NCI-H146 treated with DMSO at 0.1 percent for 48 hours (cell line): ENCODE measurements at regions not wholly inside any gene's neighbourhood (a gene's known extent, or its start where the extent isn't known, plus 50 kb on each side); places are given as distances from the start of the nearest gene placed in this dataset.
"Not testable (repeated sequence)": the region's sequence is repeated elsewhere in the genome, so short reads cannot be mapped to it uniquely, and the experiment has no call there.

Experiments used
- DNase-seq: peaks from one replicate; lab custom pipeline; 2025; ENCODE audit not compliant: unreplicated experiment; lab: John Stamatoyannopoulos, UW

- DNase-seq = no peak
Measured at GRCh38 chr6:15131651-15132061, 114.2 kb upstream of the JARID2 start.

- DNase-seq = no peak
Measured at GRCh38 chr6:15132167-15132566, 113.7 kb upstream of the JARID2 start.

DNA sequence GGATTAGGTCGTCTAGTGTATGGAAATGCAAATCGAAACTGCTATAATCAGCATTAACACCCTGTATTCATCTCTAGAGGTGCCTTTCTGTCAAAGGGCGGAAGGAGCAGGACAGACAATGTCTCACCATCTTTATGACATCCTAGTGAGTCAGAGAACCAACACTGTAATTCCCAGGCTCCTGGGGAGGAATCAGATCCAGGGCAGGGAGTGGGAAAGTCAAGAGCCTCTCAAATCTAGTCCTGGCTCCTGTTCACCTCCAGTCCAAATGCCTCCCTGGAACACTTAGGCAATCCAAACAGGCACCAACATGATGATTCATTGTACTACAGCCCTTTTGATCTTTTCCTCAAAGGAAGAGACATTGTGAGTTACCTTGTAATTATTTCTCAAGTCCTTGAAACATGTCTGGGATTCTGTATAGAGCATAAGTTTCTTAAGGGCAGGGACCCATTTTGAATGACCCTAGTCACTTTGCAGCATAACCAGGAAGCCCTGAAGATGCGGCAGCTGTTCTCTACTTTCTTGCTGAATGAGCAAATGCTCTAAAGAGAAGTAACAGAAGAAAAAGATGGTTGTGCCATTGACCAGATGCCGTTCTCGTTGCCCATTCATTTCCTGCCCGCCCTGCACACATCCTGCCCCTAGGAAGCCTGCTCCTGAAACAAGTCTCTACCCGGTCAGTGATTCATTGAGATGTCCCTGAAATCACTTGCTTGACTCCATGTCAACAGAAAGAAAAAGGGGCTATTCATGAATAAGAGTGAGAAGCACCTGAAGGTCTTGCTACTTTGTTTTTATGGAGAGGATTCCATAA is 112.8 kb upstream of the JARID2 start:
- no peak for DNase-seq

DNA sequence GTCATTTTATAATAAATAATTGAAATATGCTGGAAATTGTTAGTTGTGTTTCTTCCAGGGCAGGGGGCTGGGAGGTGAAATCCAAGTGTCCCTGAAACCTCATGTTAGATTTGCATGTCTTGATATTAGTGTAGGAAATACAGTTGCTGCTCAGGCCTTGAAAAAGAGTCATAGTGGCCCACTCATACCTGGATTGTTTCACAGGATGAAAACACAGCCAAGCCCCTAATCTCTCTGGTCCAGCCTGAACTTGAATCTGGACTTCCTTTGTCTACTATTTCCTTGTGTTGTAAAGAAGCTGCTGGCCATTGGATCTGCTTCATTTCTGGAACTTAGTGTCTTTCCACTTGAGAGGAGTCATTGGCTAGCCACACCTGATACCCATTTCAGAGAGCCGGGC is 108.8 kb upstream of the JARID2 start:
- no peak for DNase-seq

GRCh38 chr6:15143086-15143485 is 102.8 kb upstream of the JARID2 start:
- no peak for DNase-seq

GRCh38 chr6:15143540-15143939 is 102.3 kb upstream of the JARID2 start:
- DNase-seq = no peak

GRCh38 chr6:15145821-15146220 is 100.0 kb upstream of the JARID2 start:
- no peak for DNase-seq

GRCh38 chr6:15147827-15148226 is 98.0 kb upstream of the JARID2 start:
- DNase-seq = no peak

- DNase-seq = no peak
Measured at GRCh38 chr6:15148356-15148946, 97.4 kb upstream of the JARID2 start.

DNA sequence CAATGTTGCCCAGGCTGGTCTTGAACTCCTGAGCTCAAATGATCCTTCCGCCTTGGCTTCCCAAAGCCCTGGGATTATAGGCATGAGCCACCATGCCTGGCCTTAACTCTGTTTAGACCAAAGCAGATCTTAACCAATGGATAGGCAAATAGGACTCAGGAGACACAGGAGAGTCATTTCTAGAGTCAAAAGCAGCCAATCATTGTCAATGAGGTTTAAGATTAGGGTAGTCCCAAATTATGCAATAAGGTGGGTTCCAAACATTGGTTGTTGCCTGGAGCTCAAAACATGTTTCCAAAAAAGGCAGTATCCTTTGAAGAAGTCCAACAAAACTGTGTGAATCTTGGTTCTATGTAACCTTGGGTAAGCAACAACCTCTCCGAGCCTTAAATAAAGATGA is 95.7 kb upstream of the JARID2 start:
- no peak for DNase-seq

DNA sequence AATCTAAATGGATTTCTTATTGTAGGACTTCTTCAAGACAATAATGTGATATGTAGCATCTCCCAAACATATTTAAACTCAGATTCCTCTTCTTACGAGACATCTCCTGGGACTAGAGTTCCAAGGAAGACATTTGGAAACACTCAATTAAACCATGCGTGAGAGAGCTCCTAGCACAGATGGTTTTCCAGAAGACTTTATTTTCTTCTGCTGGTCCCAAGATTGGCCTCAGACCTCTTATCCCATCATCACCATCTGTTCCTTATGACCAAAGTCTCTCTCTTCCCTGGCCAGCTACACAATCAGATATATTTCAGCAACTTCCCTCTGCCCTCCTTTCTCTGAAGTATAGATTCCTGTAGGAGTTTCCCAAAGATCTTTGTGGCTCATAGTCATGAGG is 93.2 kb upstream of the JARID2 start:
- no peak for DNase-seq

- no peak for DNase-seq
Measured at GRCh38 chr6:15153191-15153590, 92.7 kb upstream of the JARID2 start.

- no peak for DNase-seq
Measured at GRCh38 chr6:15157479-15157878, 88.4 kb upstream of the JARID2 start.

GRCh38 chr6:15158821-15159619 is 86.8 kb upstream of the JARID2 start:
- no peak for DNase-seq

- DNase-seq = no peak
Measured at GRCh38 chr6:15160812-15161211, 85.1 kb upstream of the JARID2 start.

GRCh38 chr6:15164855-15165254 is 81.0 kb upstream of the JARID2 start:
- DNase-seq = not testable (repeated sequence)

- DNase-seq = no peak
Measured at GRCh38 chr6:15166121-15166520, 79.7 kb upstream of the JARID2 start.

GRCh38 chr6:15170126-15170525 is 75.7 kb upstream of the JARID2 start:
- DNase-seq = no peak

GRCh38 chr6:15171026-15171425 is 74.8 kb upstream of the JARID2 start:
- DNase-seq = no peak

- no peak for DNase-seq
Measured at GRCh38 chr6:15176816-15177370, 69.0 kb upstream of the JARID2 start.

DNA sequence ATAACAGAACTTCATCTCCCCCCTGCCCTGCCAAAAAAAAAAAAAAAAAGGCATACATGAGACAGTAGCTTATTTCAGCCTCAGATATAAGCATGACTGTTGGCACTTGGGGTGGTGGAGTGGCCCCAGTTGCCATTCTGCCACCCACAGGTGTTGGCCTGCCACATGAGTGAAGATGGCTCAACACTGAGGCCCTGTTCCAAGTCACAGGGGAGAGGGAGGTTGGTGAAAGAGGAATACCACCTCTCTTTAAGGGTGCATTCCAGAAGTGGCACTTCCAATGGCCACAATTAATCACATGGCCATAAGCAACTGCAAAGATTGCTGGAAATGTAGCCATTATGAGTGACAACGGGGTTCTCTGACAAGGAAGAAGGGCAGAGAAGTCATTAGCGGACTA is 61.9 kb upstream of the JARID2 start:
- DNase-seq = no peak

DNA sequence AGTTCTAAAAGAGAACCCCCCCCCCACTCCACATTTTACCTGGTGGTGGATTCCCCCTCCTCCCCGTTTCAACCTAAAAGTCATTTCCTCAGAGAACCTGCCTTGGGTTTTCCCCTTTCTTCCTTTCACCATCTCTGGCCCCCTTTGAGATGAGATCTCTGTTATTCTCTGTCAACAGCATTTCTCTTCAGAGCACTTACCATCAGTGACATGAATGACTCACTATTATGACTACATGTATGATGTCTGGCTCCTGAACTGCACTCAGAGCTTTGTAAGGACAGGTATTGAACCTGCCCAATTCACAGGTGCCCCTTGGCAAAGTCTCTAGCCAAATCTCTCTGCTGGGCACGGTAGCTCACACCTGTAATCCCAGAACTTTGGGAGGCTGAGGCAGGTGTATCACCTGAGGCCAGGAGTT is 61.4 kb upstream of the JARID2 start:
- no peak for DNase-seq
